C4-2B (cell line): ENCODE measurements at regions not wholly inside any gene's neighbourhood (a gene's known extent, or its start where the extent isn't known, plus 50 kb on each side); places are given as distances from the start of the nearest gene placed in this dataset.

Source experiments
- ZFX ChIP-seq: fragments of 450-650 bp; IDR thresholded peaks from 2 replicates; pipeline ENCODE4 v1.6.1; 2017
- TF ChIP-seq, protein P1 (sequence below): fragments of 450-650 bp; conservative IDR thresholded peaks from 2 replicates; pipeline ENCODE4 v1.5.1; 2017; ENCODE audit warnings: mild to moderate bottlenecking

DNA sequence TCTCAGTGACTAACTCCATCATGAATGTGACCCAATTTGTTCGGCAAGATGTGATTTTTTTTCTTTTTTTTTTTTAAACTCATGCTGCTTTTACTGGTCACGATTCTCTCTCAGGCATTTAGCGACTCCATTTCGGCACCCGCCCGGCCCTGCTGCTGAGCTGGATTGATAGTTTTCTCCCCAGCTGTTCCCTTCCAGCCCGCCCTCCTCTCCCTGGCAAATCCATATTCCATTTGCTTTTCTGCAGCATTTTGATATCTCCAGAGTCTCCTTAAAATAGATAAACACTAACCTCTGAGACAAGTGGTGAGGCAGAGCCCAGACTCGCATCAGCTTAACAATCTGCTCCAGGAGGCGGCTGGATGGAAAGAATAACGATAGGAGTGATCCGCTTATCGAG is 55.5 kb upstream of the KATNAL1 start:
- TF ChIP-seq, protein P1, sequence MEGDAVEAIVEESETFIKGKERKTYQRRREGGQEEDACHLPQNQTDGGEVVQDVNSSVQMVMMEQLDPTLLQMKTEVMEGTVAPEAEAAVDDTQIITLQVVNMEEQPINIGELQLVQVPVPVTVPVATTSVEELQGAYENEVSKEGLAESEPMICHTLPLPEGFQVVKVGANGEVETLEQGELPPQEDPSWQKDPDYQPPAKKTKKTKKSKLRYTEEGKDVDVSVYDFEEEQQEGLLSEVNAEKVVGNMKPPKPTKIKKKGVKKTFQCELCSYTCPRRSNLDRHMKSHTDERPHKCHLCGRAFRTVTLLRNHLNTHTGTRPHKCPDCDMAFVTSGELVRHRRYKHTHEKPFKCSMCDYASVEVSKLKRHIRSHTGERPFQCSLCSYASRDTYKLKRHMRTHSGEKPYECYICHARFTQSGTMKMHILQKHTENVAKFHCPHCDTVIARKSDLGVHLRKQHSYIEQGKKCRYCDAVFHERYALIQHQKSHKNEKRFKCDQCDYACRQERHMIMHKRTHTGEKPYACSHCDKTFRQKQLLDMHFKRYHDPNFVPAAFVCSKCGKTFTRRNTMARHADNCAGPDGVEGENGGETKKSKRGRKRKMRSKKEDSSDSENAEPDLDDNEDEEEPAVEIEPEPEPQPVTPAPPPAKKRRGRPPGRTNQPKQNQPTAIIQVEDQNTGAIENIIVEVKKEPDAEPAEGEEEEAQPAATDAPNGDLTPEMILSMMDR = no peak
- TF ChIP-seq ZFX = no peak
